Adrenal gland (tissue), 5 donors: ENCODE measurements at regions not wholly inside any gene's neighbourhood (a gene's known extent, or its start where the extent isn't known, plus 50 kb on each side); places are given as distances from the start of the nearest gene placed in this dataset.

Source experiments
- CTCF ChIP-seq, 6 experiments: fragments of 450-650 bp in 4 of 6; fragments of 200-600 bp in 2 of 6; sonication (generic) in 1 of 6; IDR thresholded peaks; 1 replicate in 5 of 6; 2 replicates in 1 of 6; pipeline versions ENCODE4 v1.5.1 to v1.8.0; 2016 to 2021; ENCODE audit warnings: antibody characterized with exemption in 6 of 6, mild to moderate bottlenecking in 2 of 6, moderate library complexity in 1 of 6
- POLR2A ChIP-seq, 2 donors: fragments of 450-650 bp; IDR thresholded peaks; one replicate each; pipeline ENCODE4 v1.6.1; 2017; ENCODE audit warnings: antibody characterized with exemption in 2 of 2, mild to moderate bottlenecking in 2 of 2, moderate library complexity in 1 of 2
- donor health status: DM: no; HTN: no; CAD: no.

GRCh38 chr14:42671636-42672035 lies 1065.0 kb downstream of the LRFN5 start:
- TF ChIP-seq CTCF (IDR thresholded peaks at IDR 0.05) (no peak), POLR2A (IDR thresholded peaks at IDR 0.05) (no peak)
